Peyer's patch (tissue), 4 donors: ENCODE measurements at regions not wholly inside any gene's neighbourhood (a gene's known extent, or its start where the extent isn't known, plus 50 kb on each side); places are given as distances from the start of the nearest gene placed in this dataset.

Experiments
- CTCF ChIP-seq, 6 experiments: fragments of 450-650 bp in 4 of 6; fragments of 200-600 bp in 2 of 6; sonication (generic) in 1 of 6; IDR thresholded peaks; one replicate each; pipeline ENCODE4 v1.5.1; 2017 to 2019; ENCODE audit warnings: antibody characterized with exemption in 6 of 6, mild to moderate bottlenecking in 3 of 6, moderate library complexity in 1 of 6
- POLR2A ChIP-seq, 2 donors: fragments of 450-650 bp; IDR thresholded peaks; one replicate each; pipeline ENCODE4 v1.5.1; 2017; ENCODE audit warnings: antibody characterized with exemption in 2 of 2, mild to moderate bottlenecking in 2 of 2, moderate library complexity in 2 of 2

GRCh38 chr13:103908274-103908673 is 842.1 kb upstream of the SLC10A2 start:
- no peak for TF ChIP-seq POLR2A (IDR thresholded peaks at IDR 0.05)
- TF ChIP-seq CTCF (IDR thresholded peaks at IDR 0.05) = no peak
